Neural cell (in vitro differentiated cells): ENCODE measurements at regions not wholly inside any gene's neighbourhood (a gene's known extent, or its start where the extent isn't known, plus 50 kb on each side); places are given as distances from the start of the nearest gene placed in this dataset.

ENCODE experiments used
- H2AFZ ChIP-seq: fragments of 200-600, 300-800 bp; sonication (generic), shearing (Covaris generic); 2 replicates; pipeline ENCODE4 v1.6.0; 2014; ENCODE audit warnings: low read depth, mild to moderate bottlenecking, antibody characterized with exemption, low read length, moderate library complexity
- H3F3A ChIP-seq: fragments of 200-600 bp; shearing (Covaris generic); 2 replicates; pipeline ENCODE4 v1.6.1; 2016; ENCODE audit warnings: mild to moderate bottlenecking, moderate library complexity, mixed read lengths, antibody characterized with exemption, low read length; ENCODE audit not compliant: insufficient read depth, poor library complexity, severe bottlenecking
- H3K27ac ChIP-seq: fragments of 200-600, 300-800 bp; sonication (generic), shearing (Covaris generic); 2 replicates; pipeline ENCODE4 v1.5.1; 2014; ENCODE audit warnings: mild to moderate bottlenecking, low read length, moderate library complexity
- H3K27me3 ChIP-seq: fragments of 300-800, 200-600 bp; sonication (generic), shearing (Covaris generic); 2 replicates; pipeline ENCODE4 v1.6.0; 2014; ENCODE audit warnings: mild to moderate bottlenecking, low read depth, low read length, moderate library complexity; ENCODE audit not compliant: insufficient read depth
- H3K36me3 ChIP-seq: fragments of 300-800, 200-600 bp; sonication (generic), shearing (Covaris generic); 2 replicates; pipeline ENCODE4 v1.5.1; 2014; ENCODE audit warnings: mild to moderate bottlenecking, antibody characterized with exemption, low read length, moderate library complexity; ENCODE audit not compliant: insufficient read depth
- H3K4me2 ChIP-seq: fragments of 300-800, 200-600 bp; sonication (generic), shearing (Covaris generic); 2 replicates; pipeline ENCODE4 v1.6.0; 2014; ENCODE audit warnings: mild to moderate bottlenecking, low read length
- H3K4me3 ChIP-seq: fragments of 300-800, 200-600 bp; sonication (generic), shearing (Covaris generic); 2 replicates; pipeline ENCODE4 v1.5.1; 2014; ENCODE audit warnings: mild to moderate bottlenecking, low read length, moderate library complexity
- H3K79me2 ChIP-seq: fragments of 200-600 bp; shearing (Covaris generic); replicated peaks from 2 replicates; pipeline ENCODE4 v1.6.0; 2014; ENCODE audit warnings: mild to moderate bottlenecking, low read length, moderate library complexity; ENCODE audit not compliant: insufficient read depth
- H3K9ac ChIP-seq: fragments of 300-800, 200-600 bp; sonication (generic), shearing (Covaris generic); 2 replicates; pipeline ENCODE4 v1.6.1; 2016; ENCODE audit warnings: mild to moderate bottlenecking, low read length, mixed read lengths
- H3K9me2 ChIP-seq: fragments of 200-600 bp; shearing (Covaris generic); 2 replicates; pipeline ENCODE4 v1.6.1; 2016; ENCODE audit warnings: mild to moderate bottlenecking, low read length, mixed read lengths; ENCODE audit not compliant: insufficient read depth
- H3K9me3 ChIP-seq: fragments of 200-600, 300-800 bp; sonication (generic), shearing (Covaris generic); 2 replicates; pipeline ENCODE4 v1.6.1; 2016; ENCODE audit warnings: mild to moderate bottlenecking, mixed run types, low read length, moderate library complexity, mixed read lengths
- H4K20me1 ChIP-seq: fragments of 200-600 bp; shearing (Covaris generic); 2 replicates; pipeline ENCODE4 v1.6.1; 2016; ENCODE audit warnings: mild to moderate bottlenecking, mixed run types; ENCODE audit not compliant: insufficient read depth
- CTCF ChIP-seq: fragments of 450-650 bp; IDR thresholded peaks from 2 replicates; pipeline ENCODE4 v1.5.1; 2014; ENCODE audit warnings: antibody characterized with exemption, mild to moderate bottlenecking, moderate library complexity; ENCODE audit not compliant: poor library complexity, severe bottlenecking
- EP300 ChIP-seq: fragments of 450-650 bp; conservative IDR thresholded peaks from 2 replicates; pipeline ENCODE4 v1.6.1; 2014; ENCODE audit warnings: antibody characterized with exemption, mild to moderate bottlenecking, moderate library complexity; ENCODE audit not compliant: poor library complexity, severe bottlenecking
- EZH2 ChIP-seq: fragments of 200-600, 300-800 bp; shearing (Covaris generic), sonication (generic); IDR thresholded peaks from 2 replicates; pipeline ENCODE4 v1.6.1; 2014; ENCODE audit warnings: antibody characterized with exemption, low read length, borderline replicate concordance, mild to moderate bottlenecking; ENCODE audit not compliant: insufficient read depth, poor library complexity, severe bottlenecking
- MXI1 ChIP-seq: fragments of 450-650 bp; conservative IDR thresholded peaks from 2 replicates; pipeline ENCODE4 v1.6.1; 2014; ENCODE audit warnings: antibody characterized with exemption, mild to moderate bottlenecking; ENCODE audit not compliant: poor library complexity, severe bottlenecking
- POLR2AphosphoS5 ChIP-seq: IDR thresholded peaks from 2 replicates; pipeline ENCODE4 v1.6.1; 2012
- RAD21 ChIP-seq: fragments of 450-650 bp; conservative IDR thresholded peaks from 2 replicates; pipeline ENCODE4 v1.6.1; 2014; ENCODE audit warnings: antibody characterized with exemption, mild to moderate bottlenecking, moderate library complexity
- REST ChIP-seq: IDR thresholded peaks from 2 replicates; pipeline ENCODE4 v1.6.1; 2012; ENCODE audit warnings: borderline replicate concordance
- SMC3 ChIP-seq: fragments of 450-650 bp; conservative IDR thresholded peaks from 2 replicates; pipeline ENCODE4 v1.6.1; 2014; ENCODE audit warnings: antibody characterized with exemption, mild to moderate bottlenecking, moderate library complexity; ENCODE audit not compliant: poor library complexity
- TAF1 ChIP-seq: IDR thresholded peaks from 2 replicates; pipeline ENCODE4 v1.6.1; 2012; ENCODE audit warnings: low read depth

GRCh38 chr10:33507662-33508425 lies 173.4 kb upstream of the NRP1 start:
- Histone ChIP-seq H3K79me2 (no peaks in the 10 kb centered on the region), H4K20me1 (no peaks in the 10 kb centered on the region), H3K27ac (no peak overlapping the region), H3K4me3 (no peak overlapping the region), H3K9ac (no peak overlapping the region), H3K9me2 (no peaks in the 10 kb centered on the region), H3K4me2 (no peak overlapping the region), H3K36me3 (no peaks in the 10 kb centered on the region), H3K9me3 (no peaks in the 10 kb centered on the region), H3F3A (no peaks in the 10 kb centered on the region), H2AFZ (no peak overlapping the region), H3K27me3 (no peaks in the 10 kb centered on the region)
- TF ChIP-seq REST = no peak
- no peak for TF ChIP-seq POLR2AphosphoS5
- TF ChIP-seq EP300 = no peak
- no peak for TF ChIP-seq RAD21
- no peak for TF ChIP-seq TAF1

DNA sequence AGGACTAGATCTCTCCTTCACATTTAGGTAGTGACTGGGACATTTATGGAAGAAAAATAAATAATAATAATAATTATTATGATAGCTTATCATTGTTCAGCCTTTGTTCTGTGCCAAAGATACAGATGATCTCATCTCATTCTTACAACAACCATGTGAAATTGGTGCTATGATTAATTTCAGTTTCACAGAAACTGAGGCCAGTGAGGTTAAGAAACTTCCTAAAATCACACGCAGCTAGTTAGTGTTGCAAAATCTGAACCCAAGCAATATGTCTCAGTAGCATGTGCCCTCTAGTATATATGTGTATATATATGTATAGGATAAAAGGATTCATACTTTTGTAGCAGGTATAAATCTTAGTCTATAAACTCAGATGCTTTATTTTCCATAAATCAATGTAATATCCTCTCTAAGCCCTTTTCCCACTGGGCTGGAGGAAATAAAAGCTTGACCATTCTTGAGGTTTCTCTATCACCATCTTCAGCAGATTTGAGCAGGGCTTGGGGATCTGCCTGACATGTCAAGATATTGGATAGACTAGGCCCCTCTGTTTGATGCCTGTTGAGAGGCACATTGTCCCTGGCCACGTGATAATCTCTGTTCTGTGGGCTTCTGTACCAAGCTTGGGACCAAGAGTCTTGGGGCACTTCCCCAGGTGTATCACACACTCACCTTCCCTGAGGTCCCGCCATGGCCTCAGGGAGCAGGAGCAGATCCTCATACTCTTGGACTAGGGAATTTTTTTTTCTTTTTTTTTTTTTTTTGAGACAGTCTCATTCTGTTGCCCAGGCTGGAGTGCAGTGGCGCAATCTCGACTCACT lies 172.6 kb upstream of the NRP1 start:
- Histone ChIP-seq H2AFZ (no peak overlapping the region), H3K9ac (no peak overlapping the region), H3K9me3 (no peaks in the 10 kb centered on the region), H3K27me3 (no peaks in the 10 kb centered on the region), H3K79me2 (no peaks in the 10 kb centered on the region), H4K20me1 (no peaks in the 10 kb centered on the region), H3K4me2 (no peak overlapping the region), H3K9me2 (no peaks in the 10 kb centered on the region), H3K27ac (no peak overlapping the region), H3K36me3 (no peaks in the 10 kb centered on the region), H3F3A (no peaks in the 10 kb centered on the region), H3K4me3 (no peak overlapping the region)
- TF ChIP-seq TAF1 (no peak), REST (no peak), EZH2 (no peak), POLR2AphosphoS5 (no peak), SMC3 (no peak), MXI1 (no peak), EP300 (no peak), RAD21 (no peak), CTCF (no peak)
